ENCODE measurements at regions not wholly inside any gene's neighbourhood (a gene's known extent, or its start where the extent isn't known, plus 50 kb on each side); places are given as distances from the start of the nearest gene placed in this dataset.

- no peak for DNase-seq (ENCODE audit: low spot score)
- no peak for TF ChIP-seq CTCF (IDR thresholded peaks at IDR 0.05)
- no peak for ATAC-seq (ENCODE audit: low FRiP score)
Measured at GRCh38 chr15:69744391-69745162, 292.0 kb downstream of the RPLP1 start.

GRCh38 chr15:69747193-69747592, 294.6 kb downstream of the RPLP1 start:
- ATAC-seq (ENCODE audit: low FRiP score) (no peak), DNase-seq (ENCODE audit: low spot score) (no peak)
- TF ChIP-seq CTCF (IDR thresholded peaks at IDR 0.05): no peak

- ATAC-seq (ENCODE audit: low FRiP score) (no peak), DNase-seq (ENCODE audit: low spot score) (no peak)
- no peak for TF ChIP-seq CTCF (IDR thresholded peaks at IDR 0.05)
Measured at GRCh38 chr15:69748131-69748530, 295.5 kb downstream of the RPLP1 start.

GRCh38 chr15:69748576-69749185, 296.1 kb downstream of the RPLP1 start:
- TF ChIP-seq CTCF (IDR thresholded peaks at IDR 0.05): no peak
- no peak for ATAC-seq (ENCODE audit: low FRiP score)
- no peak for DNase-seq (ENCODE audit: low spot score)

- ATAC-seq (ENCODE audit: low FRiP score) (no peak), DNase-seq (ENCODE audit: low spot score) (no peak)
- TF ChIP-seq CTCF (IDR thresholded peaks at IDR 0.05): no peak
Measured at GRCh38 chr15:69749274-69749673, 296.7 kb downstream of the RPLP1 start.

GRCh38 chr15:69749797-69750196, 297.2 kb downstream of the RPLP1 start:
- ATAC-seq (ENCODE audit: low FRiP score): no peak
- TF ChIP-seq CTCF (IDR thresholded peaks at IDR 0.05): no peak

GRCh38 chr15:69750253-69750652, 297.6 kb downstream of the RPLP1 start:
- no peak for TF ChIP-seq CTCF (IDR thresholded peaks at IDR 0.05)

More at GRCh38 chr15:69749797-69750196, 297.2 kb downstream of the RPLP1 start:
- DNase-seq (ENCODE audit: low spot score): no peak

More at GRCh38 chr15:69750253-69750652, 297.6 kb downstream of the RPLP1 start:
- no peak for ATAC-seq (ENCODE audit: low FRiP score)
- no peak for DNase-seq (ENCODE audit: low spot score)
